PFSK-1 (cell line): ENCODE measurements at regions not wholly inside any gene's neighbourhood (a gene's known extent, or its start where the extent isn't known, plus 50 kb on each side); places are given as distances from the start of the nearest gene placed in this dataset.

Experiments
- FOXP2 ChIP-seq: optimal IDR thresholded peaks from 2 replicates; pipeline ENCODE3; 2011; ENCODE audit warnings: borderline replicate concordance, control low read depth, inconsistent platforms; ENCODE audit not compliant: insufficient read depth; ENCODE audit errors: extremely low read length, extremely low read depth
- POLR2AphosphoS5 ChIP-seq: IDR thresholded peaks from 2 replicates; pipeline ENCODE4 v1.6.1; 2012; ENCODE audit warnings: low read depth, mild to moderate bottlenecking, control low read depth, low read length, moderate library complexity
- REST ChIP-seq, 2 experiments: IDR thresholded peaks; 2 replicates each; pipeline versions ENCODE4 v1.6.1 to v1.8.0; 2011 to 2012; ENCODE audit warnings: low read depth in 2 of 2, low read length in 2 of 2, control low read depth in 1 of 2, inconsistent platforms in 1 of 2, mild to moderate bottlenecking in 1 of 2, moderate library complexity in 1 of 2; ENCODE audit not compliant: insufficient read depth in 1 of 2
- SIN3A ChIP-seq: IDR thresholded peaks from 2 replicates; pipeline ENCODE4 v1.6.1; 2012; ENCODE audit warnings: mild to moderate bottlenecking, low read length, moderate library complexity, borderline replicate concordance; ENCODE audit not compliant: insufficient read depth
- TAF1 ChIP-seq: IDR thresholded peaks from 2 replicates; pipeline ENCODE4 v1.6.1; 2012; ENCODE audit warnings: low read length, control low read depth, borderline replicate concordance; ENCODE audit not compliant: insufficient read depth

GRCh38 chr6:134378426-134378825 is 60.5 kb upstream of the SGK1 start:
- TF ChIP-seq REST (IDR thresholded peaks at IDR 0.05; ENCODE audit: insufficient read depth in 1 of 2, low read depth in 2 of 2, low read length in 2 of 2) (no peak), TAF1 (no peak), POLR2AphosphoS5 (no peak)

GRCh38 chr6:134376785-134377184 is 58.9 kb upstream of the SGK1 start:
- TF ChIP-seq FOXP2 (no peak), REST (IDR thresholded peaks at IDR 0.05; ENCODE audit: insufficient read depth in 1 of 2, low read depth in 2 of 2, low read length in 2 of 2) (no peak), POLR2AphosphoS5 (no peak), SIN3A (no peak), TAF1 (no peak)

- TF ChIP-seq REST (IDR thresholded peaks at IDR 0.05; ENCODE audit: insufficient read depth in 1 of 2, low read depth in 2 of 2, low read length in 2 of 2) = no peak
- no peak for TF ChIP-seq POLR2AphosphoS5
- no peak for TF ChIP-seq FOXP2
- TF ChIP-seq TAF1 = no peak
- no peak for TF ChIP-seq SIN3A
Observed at GRCh38 chr6:134375220-134375580, 57.3 kb upstream of the SGK1 start.

GRCh38 chr6:134374491-134375219 is 56.7 kb upstream of the SGK1 start:
- TF ChIP-seq POLR2AphosphoS5 (no peak), SIN3A (no peak)

- TF ChIP-seq POLR2AphosphoS5 = no peak
- TF ChIP-seq SIN3A = no peak
- no peak for TF ChIP-seq TAF1
- TF ChIP-seq REST (IDR thresholded peaks at IDR 0.05; ENCODE audit: insufficient read depth in 1 of 2, low read depth in 2 of 2, low read length in 2 of 2) = no peak
- TF ChIP-seq FOXP2 = no peak
Observed at GRCh38 chr6:134373993-134374392, 56.1 kb upstream of the SGK1 start.
